H1 (cell line): ENCODE measurements at regions not wholly inside any gene's neighbourhood (a gene's known extent, or its start where the extent isn't known, plus 50 kb on each side); places are given as distances from the start of the nearest gene placed in this dataset.

ENCODE experiments used
- CEBPB ChIP-seq: IDR thresholded peaks from 2 replicates; pipeline ENCODE4 v1.6.1; 2012; ENCODE audit warnings: low read depth, low read length
- EGR1 ChIP-seq: IDR thresholded peaks from 2 replicates; pipeline ENCODE4 v1.6.1; 2011; ENCODE audit warnings: low read depth, low read length, borderline replicate concordance
- EP300 ChIP-seq, 2 experiments: IDR thresholded peaks; 1 replicate in 1 of 2; 2 replicates in 1 of 2; pipeline ENCODE4 v1.6.1; 2011 to 2012; ENCODE audit warnings: low read depth in 2 of 2, low read length in 2 of 2, mild to moderate bottlenecking in 2 of 2, borderline replicate concordance in 1 of 2, inconsistent platforms in 1 of 2, moderate library complexity in 1 of 2
- GABPA ChIP-seq: IDR thresholded peaks from 2 replicates; pipeline ENCODE4 v1.6.1; 2011; ENCODE audit warnings: mild to moderate bottlenecking, low read length, moderate library complexity, borderline replicate concordance; ENCODE audit not compliant: insufficient read depth
- POLR2A ChIP-seq, 2 experiments: IDR thresholded peaks; 1 replicate in 1 of 2; 2 replicates in 1 of 2; pipeline ENCODE4 v1.6.1; 2011; ENCODE audit warnings: low read depth in 2 of 2, low read length in 2 of 2, mild to moderate bottlenecking in 2 of 2; ENCODE audit errors: control extremely low read depth in 1 of 2
- POU5F1 ChIP-seq: IDR thresholded peaks from 2 replicates; pipeline ENCODE4 v1.6.1; 2011; ENCODE audit warnings: low read depth, mild to moderate bottlenecking, low read length, moderate library complexity
- RAD21 ChIP-seq, 2 experiments: IDR thresholded peaks in 1 of 2; conservative IDR thresholded peaks in 1 of 2; 2 replicates each; pipeline ENCODE4 v1.6.1; 2011; ENCODE audit warnings: low read depth in 2 of 2, low read length in 2 of 2, improper control_type of control experiment in 1 of 2, inconsistent platforms in 1 of 2, mild to moderate bottlenecking in 1 of 2, moderate library complexity in 1 of 2
- SP1 ChIP-seq: IDR thresholded peaks from 2 replicates; pipeline ENCODE4 v1.6.1; 2011; ENCODE audit warnings: low read depth, low read length
- TF ChIP-seq, protein P1 (sequence below), 3 experiments: IDR thresholded peaks; 1 replicate in 2 of 3; 2 replicates in 1 of 3; pipeline versions ENCODE4 v1.5.1 to v1.6.1; 2011; ENCODE audit warnings: low read length in 3 of 3, mild to moderate bottlenecking in 3 of 3, inconsistent platforms in 2 of 3, low read depth in 1 of 3, moderate library complexity in 1 of 3; ENCODE audit not compliant: insufficient read depth in 1 of 3; ENCODE audit errors: control extremely low read depth in 1 of 3
- TF ChIP-seq, protein P2 (sequence below): IDR thresholded peaks from 2 replicates; pipeline ENCODE4 v1.6.1; 2012; ENCODE audit warnings: low read length, inconsistent platforms
- TF ChIP-seq, protein P3 (sequence below): IDR thresholded peaks from 2 replicates; pipeline ENCODE4 v1.6.1; 2012; ENCODE audit warnings: inconsistent platforms

- TF ChIP-seq POLR2A (IDR thresholded peaks at IDR 0.05; ENCODE audit: control extremely low read depth in 1 of 2, low read depth in 2 of 2, low read length in 2 of 2) (no peak), CEBPB (no peak), RAD21 (IDR thresholded peaks at IDR 0.05 in 1 of 2, conservative IDR thresholded peaks at IDR 0.05 in 1 of 2; ENCODE audit: low read depth in 2 of 2, low read length in 2 of 2) (no peak), GABPA (no peak), SP1 (no peak), EP300 (IDR thresholded peaks at IDR 0.05; ENCODE audit: borderline replicate concordance in 1 of 2, low read depth in 2 of 2, low read length in 2 of 2) (no peak), EGR1 (no peak), POU5F1 (no peak)
- TF ChIP-seq, protein P1, sequence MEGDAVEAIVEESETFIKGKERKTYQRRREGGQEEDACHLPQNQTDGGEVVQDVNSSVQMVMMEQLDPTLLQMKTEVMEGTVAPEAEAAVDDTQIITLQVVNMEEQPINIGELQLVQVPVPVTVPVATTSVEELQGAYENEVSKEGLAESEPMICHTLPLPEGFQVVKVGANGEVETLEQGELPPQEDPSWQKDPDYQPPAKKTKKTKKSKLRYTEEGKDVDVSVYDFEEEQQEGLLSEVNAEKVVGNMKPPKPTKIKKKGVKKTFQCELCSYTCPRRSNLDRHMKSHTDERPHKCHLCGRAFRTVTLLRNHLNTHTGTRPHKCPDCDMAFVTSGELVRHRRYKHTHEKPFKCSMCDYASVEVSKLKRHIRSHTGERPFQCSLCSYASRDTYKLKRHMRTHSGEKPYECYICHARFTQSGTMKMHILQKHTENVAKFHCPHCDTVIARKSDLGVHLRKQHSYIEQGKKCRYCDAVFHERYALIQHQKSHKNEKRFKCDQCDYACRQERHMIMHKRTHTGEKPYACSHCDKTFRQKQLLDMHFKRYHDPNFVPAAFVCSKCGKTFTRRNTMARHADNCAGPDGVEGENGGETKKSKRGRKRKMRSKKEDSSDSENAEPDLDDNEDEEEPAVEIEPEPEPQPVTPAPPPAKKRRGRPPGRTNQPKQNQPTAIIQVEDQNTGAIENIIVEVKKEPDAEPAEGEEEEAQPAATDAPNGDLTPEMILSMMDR (IDR thresholded peaks at IDR 0.05; ENCODE audit: control extremely low read depth in 1 of 3, insufficient read depth in 1 of 3, low read depth in 1 of 3, low read length in 3 of 3) = no peak
- TF ChIP-seq, protein P2, sequence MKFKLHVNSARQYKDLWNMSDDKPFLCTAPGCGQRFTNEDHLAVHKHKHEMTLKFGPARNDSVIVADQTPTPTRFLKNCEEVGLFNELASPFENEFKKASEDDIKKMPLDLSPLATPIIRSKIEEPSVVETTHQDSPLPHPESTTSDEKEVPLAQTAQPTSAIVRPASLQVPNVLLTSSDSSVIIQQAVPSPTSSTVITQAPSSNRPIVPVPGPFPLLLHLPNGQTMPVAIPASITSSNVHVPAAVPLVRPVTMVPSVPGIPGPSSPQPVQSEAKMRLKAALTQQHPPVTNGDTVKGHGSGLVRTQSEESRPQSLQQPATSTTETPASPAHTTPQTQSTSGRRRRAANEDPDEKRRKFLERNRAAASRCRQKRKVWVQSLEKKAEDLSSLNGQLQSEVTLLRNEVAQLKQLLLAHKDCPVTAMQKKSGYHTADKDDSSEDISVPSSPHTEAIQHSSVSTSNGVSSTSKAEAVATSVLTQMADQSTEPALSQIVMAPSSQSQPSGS = no peak
- TF ChIP-seq, protein P3, sequence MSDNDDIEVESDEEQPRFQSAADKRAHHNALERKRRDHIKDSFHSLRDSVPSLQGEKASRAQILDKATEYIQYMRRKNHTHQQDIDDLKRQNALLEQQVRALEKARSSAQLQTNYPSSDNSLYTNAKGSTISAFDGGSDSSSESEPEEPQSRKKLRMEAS = no peak
These were observed 84.8 kb downstream of the KATNIP start for GRCh38 chr16:27634779-27635178.
